Activated T-helper 2 cell treated with anti-CD3 and anti-CD28 coated beads, Interferon-gamma antibody, Interleukin-2, Interleukin-4, amounts not matched to agents 10 μg/mL and 5 μg/mL and 100 μg/mL, durations not matched to agents 14 hours and 24 hours and 36 hours (primary cell): ENCODE measurements at regions not wholly inside any gene's neighbourhood (a gene's known extent, or its start where the extent isn't known, plus 50 kb on each side); places are given as distances from the start of the nearest gene placed in this dataset.
"Not testable (repeated sequence)": the region's sequence is repeated elsewhere in the genome, so short reads cannot be mapped to it uniquely, and the experiment has no call there.

ENCODE experiments used
- DNase-seq: peaks from one replicate; pipeline ENCODE4 v3.0.0; 2021; ENCODE audit warnings: low spot score
- H3K27ac Mint-ChIP-seq: one replicate; pipeline ENCODE4 v1.8.0; 2021; ENCODE audit warnings: mixed read lengths
- H3K27me3 Mint-ChIP-seq: one replicate; pipeline ENCODE4 v1.8.0; 2021; ENCODE audit warnings: low read depth, mixed read lengths
- H3K36me3 Mint-ChIP-seq: one replicate; pipeline ENCODE4 v1.8.0; 2021; ENCODE audit warnings: low read depth, mixed read lengths
- H3K4me1 Mint-ChIP-seq: one replicate; pipeline ENCODE4 v1.8.0; 2021; ENCODE audit warnings: low read depth, mixed read lengths
- H3K4me3 Mint-ChIP-seq: one replicate; pipeline ENCODE4 v1.8.0; 2021; ENCODE audit warnings: low read depth, mild to moderate bottlenecking, moderate library complexity, mixed read lengths
- H3K9me3 Mint-ChIP-seq: one replicate; pipeline ENCODE4 v1.8.0; 2021; ENCODE audit warnings: mixed read lengths
- intact Hi-C: fragments of 100-400 bp; cut with micrococcal nuclease; formaldehyde crosslinking; loops from one replicate; pipeline ENCODE4 v1.15.1; 2023

DNA sequence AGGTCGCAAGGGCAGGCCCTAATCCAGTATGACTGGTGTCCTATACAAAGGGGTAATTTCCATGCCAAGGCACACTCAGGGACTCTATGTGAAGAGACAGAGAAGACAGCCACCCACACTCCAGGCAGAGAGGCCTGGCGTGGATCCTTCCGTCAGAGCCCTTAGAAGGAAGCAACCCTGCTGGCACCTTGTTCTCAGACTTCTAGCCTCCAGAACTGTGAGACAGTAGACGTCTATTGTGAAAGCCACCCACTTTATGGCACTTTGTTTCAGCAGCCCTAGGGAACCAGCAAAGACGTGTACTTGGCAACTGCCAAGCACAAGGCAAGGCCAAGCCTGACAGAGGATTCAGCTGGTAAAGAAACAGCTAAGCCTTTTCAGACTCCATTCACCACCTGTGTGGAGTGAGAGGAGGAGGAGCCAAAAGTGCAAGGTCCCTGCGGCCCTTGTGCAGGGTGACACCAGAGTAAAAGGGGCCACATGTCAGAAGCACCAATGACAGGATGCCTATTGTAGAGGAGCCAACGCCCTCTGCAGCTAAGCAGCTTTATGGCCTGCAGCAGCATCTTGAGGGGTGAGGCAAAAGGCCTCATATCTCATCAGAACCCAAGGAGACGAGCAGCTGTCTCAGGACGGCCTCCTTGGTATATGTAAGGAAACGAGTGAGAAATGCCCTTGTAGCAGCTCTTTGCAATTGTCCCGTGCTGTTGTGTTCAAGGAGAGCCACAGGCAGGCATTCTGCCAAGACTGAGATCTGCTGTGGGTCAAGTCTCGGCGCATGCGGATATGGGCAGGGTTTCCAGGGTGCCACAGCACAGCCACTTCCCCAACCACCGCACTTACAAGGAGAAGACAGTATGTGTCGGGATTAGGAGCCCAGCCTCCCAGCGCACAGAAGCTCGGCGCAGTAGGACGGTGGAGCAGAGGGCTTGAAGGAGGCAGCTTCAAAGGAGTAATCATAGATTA lies 121.5 kb upstream of the LIPC start:
- Mint-ChIP-seq H3K27ac (no peak overlapping the region), H3K4me3 (no peak overlapping the region), H3K4me1 (peaks cover 24% of the 10 kb centered on the region), H3K27me3 (no peaks in the 10 kb centered on the region), H3K36me3 (no peaks in the 10 kb centered on the region), H3K9me3 (no peaks in the 10 kb centered on the region)
- DNase-seq: no peak
- intact Hi-C loops: loop anchor here (10.0 kb wide), 1 partner anchor 65 kb away; no protein-coding TSS in a partner anchor

DNA sequence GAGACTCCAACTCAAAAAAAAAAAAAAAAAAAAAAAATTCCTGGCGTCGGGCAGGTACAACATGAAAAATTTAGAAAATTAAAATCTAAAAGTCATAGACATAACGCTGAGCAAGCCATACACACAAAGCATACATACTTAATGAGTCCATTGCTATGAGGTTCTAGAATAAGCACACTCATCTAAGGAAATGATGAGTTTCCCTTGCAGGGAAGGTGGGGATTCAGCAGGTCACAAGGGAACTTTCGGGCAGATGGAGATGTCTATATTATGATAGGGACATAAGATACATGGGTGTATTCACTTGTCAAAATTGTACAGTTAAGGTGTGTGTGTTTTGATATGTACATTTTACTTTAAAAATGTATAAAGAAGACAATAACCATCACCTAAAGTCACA lies 120.2 kb upstream of the LIPC start:
- no peak for DNase-seq
- Mint-ChIP-seq H3K4me1 (peaks cover 25% of the 10 kb centered on the region), H3K36me3 (no peaks in the 10 kb centered on the region), H3K27me3 (no peaks in the 10 kb centered on the region), H3K9me3 (peaks cover 5% of the 10 kb centered on the region), H3K27ac (no peak overlapping the region), H3K4me3 (no peak overlapping the region)
- intact Hi-C loops: loop anchor here (10.0 kb wide), 1 partner anchor 63 kb away; no protein-coding TSS in a partner anchor

DNA sequence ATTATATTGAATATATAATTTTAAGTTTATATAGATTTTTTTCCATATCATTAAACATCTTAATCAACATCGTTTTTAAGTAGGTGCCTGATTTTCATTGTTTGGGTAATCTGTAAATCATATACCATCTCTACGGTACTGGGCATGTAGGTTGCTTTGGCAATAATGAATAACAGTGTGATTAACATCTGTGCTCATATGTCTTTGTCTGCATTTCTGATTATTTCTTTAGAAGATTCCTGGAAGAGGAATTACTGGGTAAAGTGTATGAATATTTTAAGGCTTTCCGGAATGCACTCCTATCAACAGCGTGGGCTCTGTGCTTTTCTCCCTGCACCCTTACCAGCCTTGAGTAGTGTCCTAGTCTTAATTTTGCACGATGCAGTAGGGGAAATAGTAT lies 119.8 kb upstream of the LIPC start:
- no peaks in the 10 kb centered on the region for H3K27me3 Mint-ChIP-seq
- no peak for DNase-seq
- H3K4me3 Mint-ChIP-seq: no peak overlapping the region
- peaks cover 8% of the 10 kb centered on the region for H3K9me3 Mint-ChIP-seq
- peaks cover 21% of the 10 kb centered on the region for H3K4me1 Mint-ChIP-seq
- no peak overlapping the region for H3K27ac Mint-ChIP-seq
- intact Hi-C loops: loop anchor here (10.0 kb wide), 1 partner anchor 63 kb away; no protein-coding TSS in a partner anchor
- H3K36me3 Mint-ChIP-seq: no peaks in the 10 kb centered on the region

DNA sequence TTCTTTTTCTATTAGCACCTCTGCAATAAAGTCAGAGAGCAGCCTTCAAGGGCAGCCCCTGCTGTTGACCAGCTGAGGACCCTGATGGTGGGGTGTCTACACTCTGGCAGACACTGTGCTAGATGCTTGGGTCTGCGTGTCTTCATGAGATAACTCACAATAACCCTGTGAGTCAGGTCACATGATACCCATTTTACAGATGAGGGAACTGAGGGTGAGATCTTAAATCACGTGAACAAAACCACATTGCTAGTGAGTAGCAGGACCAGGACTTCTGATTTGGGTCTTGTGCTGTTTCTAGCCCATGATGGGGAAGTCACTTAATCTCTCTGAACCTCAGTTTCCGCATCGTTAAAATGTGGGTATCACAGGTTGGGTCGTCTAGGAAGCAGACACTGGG lies 118.5 kb upstream of the LIPC start:
- no peak overlapping the region for H3K4me3 Mint-ChIP-seq
- H3K27me3 Mint-ChIP-seq: no peaks in the 10 kb centered on the region
- H3K36me3 Mint-ChIP-seq: no peaks in the 10 kb centered on the region

DNA sequence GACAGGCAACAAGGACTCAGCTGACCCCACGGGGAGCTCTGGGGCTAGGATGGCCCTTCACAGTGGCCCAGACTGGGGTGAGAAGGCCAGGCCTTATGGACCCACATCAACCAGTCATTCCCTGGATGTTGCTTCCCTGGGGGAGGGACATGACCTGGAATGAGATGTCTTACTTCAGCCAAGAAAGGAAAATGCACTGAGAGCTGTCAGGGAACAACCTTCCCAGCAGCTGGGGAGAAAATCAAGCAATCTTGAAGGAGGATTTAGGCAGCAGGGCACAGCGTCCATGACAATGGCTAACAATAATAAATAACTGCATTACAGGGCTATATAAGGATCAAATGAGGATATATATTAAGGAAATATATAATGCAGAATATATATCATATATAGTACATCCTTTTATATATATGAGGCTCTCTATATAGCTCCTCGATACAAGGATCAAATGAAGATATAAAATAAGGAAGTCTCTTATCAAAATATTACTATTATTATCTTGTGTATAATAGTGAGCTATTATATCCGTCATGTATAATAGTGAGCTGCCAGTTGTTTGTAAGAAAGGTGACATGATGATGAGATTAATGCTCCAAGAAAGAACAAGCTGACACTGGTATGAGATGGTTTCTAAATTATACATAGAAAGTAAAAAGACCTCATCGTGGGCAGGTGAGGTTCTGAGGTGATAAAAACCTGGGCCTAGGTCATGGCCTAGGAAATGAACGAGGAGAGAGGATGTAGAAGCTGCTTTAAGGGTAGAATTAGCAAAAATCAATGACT lies 117.8 kb upstream of the LIPC start:
- Mint-ChIP-seq H3K4me3 (no peak overlapping the region), H3K9me3 (peaks cover 9% of the 10 kb centered on the region), H3K36me3 (no peaks in the 10 kb centered on the region), H3K27ac (peak overlapping the region; percentile 76), H3K27me3 (no peaks in the 10 kb centered on the region), H3K4me1 (peaks cover 19% of the 10 kb centered on the region)
- intact Hi-C loops: loop anchor here (10.0 kb wide), 1 partner anchor 61 kb away; no protein-coding TSS in a partner anchor
- DNase-seq: no peak

More for the DNA sequence above, 118.5 kb upstream of the LIPC start:
- peaks cover 9% of the 10 kb centered on the region for H3K9me3 Mint-ChIP-seq
- peaks cover 19% of the 10 kb centered on the region for H3K4me1 Mint-ChIP-seq
- no peak for DNase-seq
- no peak overlapping the region for H3K27ac Mint-ChIP-seq
- intact Hi-C loops: loop anchor here (10.0 kb wide), 1 partner anchor 61 kb away; no protein-coding TSS in a partner anchor

DNA sequence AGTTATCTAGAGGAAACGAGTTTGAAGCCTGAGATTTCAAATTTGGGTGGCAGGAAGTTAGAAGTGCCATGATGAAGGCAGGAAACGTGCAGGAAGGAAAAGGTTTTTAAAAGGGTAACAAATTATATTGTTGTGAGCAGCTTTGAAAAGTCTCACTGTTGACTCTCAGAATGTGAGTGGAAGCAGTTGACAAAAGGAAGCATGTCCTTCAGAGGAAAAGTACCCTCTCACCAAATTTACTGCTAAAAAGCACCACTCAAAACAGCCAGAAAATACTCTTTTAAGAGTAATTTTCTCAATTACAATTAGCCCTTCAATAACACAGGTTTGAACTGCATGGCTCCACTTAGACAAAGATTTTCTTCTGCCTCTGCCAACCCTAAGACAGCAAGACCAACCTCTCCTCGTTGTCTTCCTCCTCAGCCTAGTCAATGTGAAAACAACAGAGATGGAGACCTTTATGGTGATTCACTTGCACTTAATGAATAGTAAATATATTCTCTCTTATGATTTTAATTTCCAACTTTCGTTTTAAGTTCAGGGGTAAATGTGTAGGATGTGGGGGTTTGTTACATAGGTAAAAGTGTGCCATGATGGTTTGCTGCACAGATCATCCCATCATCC lies 117.1 kb upstream of the LIPC start:
- DNase-seq: no peak
- intact Hi-C loops: loop anchor here (10.0 kb wide), 1 partner anchor 60 kb away; no protein-coding TSS in a partner anchor
- H3K36me3 Mint-ChIP-seq: no peaks in the 10 kb centered on the region
- peak overlapping the region; percentile 76 for H3K27ac Mint-ChIP-seq
- H3K27me3 Mint-ChIP-seq: no peaks in the 10 kb centered on the region
- no peak overlapping the region for H3K4me3 Mint-ChIP-seq
- peaks cover 19% of the 10 kb centered on the region for H3K4me1 Mint-ChIP-seq
- H3K9me3 Mint-ChIP-seq: peaks cover 9% of the 10 kb centered on the region

DNA sequence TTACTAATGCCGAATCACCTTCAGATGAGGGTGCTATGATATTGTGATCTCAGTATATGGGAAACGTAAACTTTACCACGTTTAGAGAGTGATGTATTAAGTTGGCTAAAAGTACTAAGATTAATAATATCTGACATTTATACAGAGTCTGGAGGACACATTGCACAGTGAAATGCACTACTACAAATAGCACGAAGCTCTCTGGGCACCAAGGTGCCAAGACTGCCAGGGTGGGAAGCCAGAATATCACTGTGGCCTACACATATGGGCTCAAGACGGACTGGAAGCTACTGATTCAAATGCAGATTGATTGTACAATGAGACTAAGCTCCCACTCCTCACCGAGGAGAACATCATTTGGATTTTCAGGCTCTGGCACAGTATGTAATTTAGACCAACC lies 113.3 kb upstream of the LIPC start:
- intact Hi-C loops: loop anchor here (10.0 kb wide), 1 partner anchor 56 kb away; no protein-coding TSS in a partner anchor
- DNase-seq: no peak
- peaks cover 18% of the 10 kb centered on the region for H3K9me3 Mint-ChIP-seq
- H3K4me3 Mint-ChIP-seq: no peak overlapping the region
- H3K27ac Mint-ChIP-seq: no peak overlapping the region
- H3K27me3 Mint-ChIP-seq: no peaks in the 10 kb centered on the region
- H3K36me3 Mint-ChIP-seq: no peaks in the 10 kb centered on the region
- peaks cover 15% of the 10 kb centered on the region for H3K4me1 Mint-ChIP-seq

DNA sequence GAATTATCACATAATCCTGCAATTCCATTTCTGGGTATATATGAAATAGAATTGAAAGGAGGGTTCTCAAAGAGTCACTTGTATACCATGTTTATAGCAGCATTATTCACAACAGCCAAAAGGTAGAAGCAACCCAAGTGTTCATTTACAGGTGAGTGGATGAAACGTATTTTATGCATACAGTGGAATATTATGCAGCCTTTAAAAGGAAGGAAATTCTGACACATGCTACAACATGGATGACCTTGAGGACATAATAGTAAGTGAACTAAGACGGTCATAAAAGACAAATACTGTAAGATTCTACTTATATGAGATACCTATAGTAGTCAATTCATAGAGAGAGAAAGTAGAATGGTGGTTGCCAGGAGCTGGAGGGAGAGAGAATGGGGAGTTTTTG lies 110.8 kb upstream of the LIPC start:
- no peak for DNase-seq
- Mint-ChIP-seq H3K4me1 (peaks cover 4% of the 10 kb centered on the region), H3K4me3 (no peak overlapping the region), H3K27ac (no peak overlapping the region), H3K36me3 (no peaks in the 10 kb centered on the region), H3K9me3 (peaks cover 14% of the 10 kb centered on the region), H3K27me3 (peaks cover 1% of the 10 kb centered on the region)
- intact Hi-C loops: no loop called here

DNA sequence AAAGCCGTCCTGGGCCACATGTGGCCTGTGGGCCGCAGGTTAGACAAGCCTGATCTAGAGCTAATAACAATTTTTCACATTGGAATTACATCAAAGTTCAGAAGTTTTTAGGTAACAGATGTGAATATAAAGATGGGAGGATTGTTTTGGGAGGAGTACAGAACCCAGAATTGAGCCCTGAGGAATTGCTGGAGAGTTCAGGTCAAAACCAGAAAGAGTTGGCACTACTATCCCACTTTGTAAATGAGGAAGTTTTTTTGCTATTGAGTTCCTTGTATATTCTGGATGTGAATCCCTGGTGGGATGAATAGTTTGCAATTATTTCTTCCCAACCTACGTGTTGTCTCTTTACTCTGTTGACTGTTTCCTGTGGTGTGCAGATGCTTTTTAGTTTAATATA lies 109.5 kb upstream of the LIPC start:
- H3K27ac Mint-ChIP-seq: no peak overlapping the region
- intact Hi-C loops: no loop called here
- H3K36me3 Mint-ChIP-seq: no peaks in the 10 kb centered on the region
- no peak overlapping the region for H3K4me3 Mint-ChIP-seq
- peaks cover 9% of the 10 kb centered on the region for H3K9me3 Mint-ChIP-seq
- no peak for DNase-seq
- peaks cover 4% of the 10 kb centered on the region for H3K4me1 Mint-ChIP-seq
- peaks cover 1% of the 10 kb centered on the region for H3K27me3 Mint-ChIP-seq

DNA sequence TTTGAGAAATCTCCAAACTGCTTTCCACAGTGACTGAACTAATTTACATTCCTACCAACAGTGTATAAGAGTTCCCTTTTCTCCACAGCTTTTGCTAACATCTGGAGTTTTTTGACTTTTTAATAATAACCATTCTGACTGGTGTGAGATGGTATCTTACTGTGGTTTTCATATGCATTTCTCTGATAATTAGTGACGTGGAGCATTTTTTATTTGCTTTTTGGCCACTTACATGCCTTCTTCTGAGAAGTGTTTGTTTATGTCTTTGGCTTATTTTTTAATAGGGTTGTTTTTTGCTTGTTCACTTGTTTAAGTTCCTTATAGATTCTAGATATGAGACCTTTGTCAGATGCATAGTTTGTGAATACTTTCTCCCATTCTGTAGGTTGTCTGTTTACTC lies 108.5 kb upstream of the LIPC start:
- H3K4me1 Mint-ChIP-seq, intact Hi-C loops, H3K27ac Mint-ChIP-seq, H3K27me3 Mint-ChIP-seq, DNase-seq, H3K4me3 Mint-ChIP-seq, H3K36me3 Mint-ChIP-seq: not testable (repeated sequence)
- H3K9me3 Mint-ChIP-seq: peaks cover 15% of the 10 kb centered on the region

DNA sequence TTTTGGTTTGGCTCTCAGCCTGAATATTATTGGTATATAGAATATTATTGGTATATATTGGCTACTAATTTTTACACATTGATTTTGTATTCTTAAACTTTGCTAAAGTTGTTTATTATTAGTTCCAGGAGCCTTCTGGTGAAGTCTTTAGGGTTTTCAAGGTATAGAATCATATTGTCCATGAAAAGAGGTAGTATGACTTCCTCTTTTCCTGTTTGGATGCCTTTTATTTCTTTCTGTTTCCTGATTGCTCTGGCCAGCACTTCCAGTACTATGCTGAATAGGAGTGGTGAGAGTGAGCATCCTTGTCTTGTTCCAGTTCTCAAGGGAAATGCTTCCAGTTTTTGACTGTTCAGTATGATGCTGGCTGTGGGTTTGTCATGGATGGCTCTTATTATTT lies 107.3 kb upstream of the LIPC start:
- peaks cover 8% of the 10 kb centered on the region for H3K4me1 Mint-ChIP-seq
- no peak overlapping the region for H3K27ac Mint-ChIP-seq
- peaks cover 1% of the 10 kb centered on the region for H3K27me3 Mint-ChIP-seq
- DNase-seq: no peak
- peaks cover 19% of the 10 kb centered on the region for H3K9me3 Mint-ChIP-seq
- H3K36me3 Mint-ChIP-seq: no peaks in the 10 kb centered on the region
- H3K4me3 Mint-ChIP-seq: no peak overlapping the region
- intact Hi-C loops: no loop called here

DNA sequence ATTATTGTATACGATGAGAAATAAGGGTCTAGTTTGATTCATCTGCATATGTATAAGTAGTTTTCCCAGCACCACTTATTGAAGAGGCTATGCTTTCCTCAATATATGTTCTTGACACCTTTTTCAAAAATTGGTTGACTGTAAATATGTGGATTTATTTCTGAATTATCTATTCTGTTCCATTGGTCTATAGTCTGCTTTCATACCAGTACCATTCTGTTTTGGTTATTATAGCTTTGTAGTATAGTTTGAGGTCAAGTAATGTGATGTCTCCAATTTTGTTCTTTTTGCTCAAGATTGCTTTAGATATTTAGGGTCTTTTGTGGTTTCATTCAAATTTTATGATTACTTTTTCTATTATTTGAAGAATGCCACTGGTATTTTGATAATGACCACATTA lies 103.8 kb upstream of the LIPC start:
- intact Hi-C loops: no loop called here
- Mint-ChIP-seq H3K27ac (no peak overlapping the region), H3K4me1 (peaks cover 38% of the 10 kb centered on the region), H3K27me3 (peaks cover 1% of the 10 kb centered on the region), H3K4me3 (no peak overlapping the region), H3K9me3 (peaks cover 10% of the 10 kb centered on the region), H3K36me3 (no peaks in the 10 kb centered on the region)
- no peak for DNase-seq
